Activated naive CD4-positive, alpha-beta T cell treated with anti-CD3 and anti-CD28 coated beads for 36 hours (primary cell): ENCODE measurements at regions not wholly inside any gene's neighbourhood (a gene's known extent, or its start where the extent isn't known, plus 50 kb on each side); places are given as distances from the start of the nearest gene placed in this dataset.
A peak's percentile ranks its signal among the peaks of the same experiment; 100 is the strongest.

Experiments
- CTCF ChIA-PET: fragments of 350-600 bp; sonication (Branson Sonifier 250); formaldehyde crosslinking; loops from one replicate; lab custom pipeline; 2021; ENCODE audit warnings: antibody characterized with exemption; lab: Charles Lee
- DNase-seq: peaks from one replicate; pipeline ENCODE4 v3.0.0-alpha.2; 2020
- H3K27ac Mint-ChIP-seq: one replicate; pipeline ENCODE4 v1.8.0; 2021; ENCODE audit warnings: mild to moderate bottlenecking, mixed read lengths
- H3K27me3 Mint-ChIP-seq: one replicate; pipeline ENCODE4 v1.8.0; 2021; ENCODE audit warnings: low read depth, mixed read lengths
- H3K36me3 Mint-ChIP-seq: one replicate; pipeline ENCODE4 v1.8.0; 2021; ENCODE audit warnings: low read depth, mixed read lengths
- H3K4me1 Mint-ChIP-seq: one replicate; pipeline ENCODE4 v1.8.0; 2021; ENCODE audit warnings: low read depth, mixed read lengths
- H3K4me3 Mint-ChIP-seq: one replicate; pipeline ENCODE4 v1.8.0; 2021; ENCODE audit warnings: mild to moderate bottlenecking, moderate library complexity, mixed read lengths
- H3K9me3 Mint-ChIP-seq: one replicate; pipeline ENCODE4 v1.8.0; 2021; ENCODE audit warnings: mixed read lengths
- intact Hi-C: fragments of 100-400 bp; cut with micrococcal nuclease; formaldehyde crosslinking; loops from one replicate; pipeline ENCODE4 v1.15.1; 2023

GRCh38 chr10:113219446-113219845 is 269.4 kb downstream of the TCF7L2 start:
- Mint-ChIP-seq H3K4me1 (peaks cover 5% of the 10 kb centered on the region), H3K4me3 (no peak overlapping the region), H3K9me3 (no peaks in the 10 kb centered on the region), H3K27me3 (peaks cover 37% of the 10 kb centered on the region), H3K27ac (no peak overlapping the region), H3K36me3 (no peaks in the 10 kb centered on the region)
- intact Hi-C loops: no loop called here
- CTCF ChIA-PET: no interaction called here
- no peak for DNase-seq

DNA sequence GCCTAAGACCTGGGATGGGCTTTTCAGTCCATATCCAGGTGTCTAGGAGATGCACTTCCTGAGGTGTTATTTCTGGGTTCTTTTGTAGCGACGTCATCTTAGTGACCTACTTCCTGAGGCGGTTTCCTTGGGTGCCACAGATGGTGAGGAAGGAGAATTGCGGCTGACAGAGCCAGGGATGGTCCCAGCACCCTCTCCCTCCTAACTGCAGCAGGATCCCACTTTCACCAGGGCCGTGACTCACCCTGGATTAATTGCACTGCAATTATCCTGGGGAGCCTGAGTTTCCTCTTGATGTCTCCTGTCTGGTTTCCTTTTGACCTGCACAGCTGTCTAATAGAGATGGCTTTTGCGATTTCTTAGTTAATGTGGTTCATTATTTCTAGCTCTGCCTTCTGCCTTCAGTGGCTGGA is 271.7 kb downstream of the TCF7L2 start:
- H3K27me3 Mint-ChIP-seq: peaks cover 40% of the 10 kb centered on the region

GRCh38 chr10:113222207-113222606 is 272.2 kb downstream of the TCF7L2 start:
- DNase-seq: no peak

More for the DNA sequence above, 271.7 kb downstream of the TCF7L2 start:
- CTCF ChIA-PET: no interaction called here
- Mint-ChIP-seq H3K4me3 (no peak overlapping the region), H3K9me3 (no peaks in the 10 kb centered on the region), H3K27ac (no peak overlapping the region), H3K4me1 (peaks cover 20% of the 10 kb centered on the region), H3K36me3 (no peaks in the 10 kb centered on the region)
- intact Hi-C loops: no loop called here
- DNase-seq: peak; percentile 12

GRCh38 chr10:113225364-113225763 is 275.3 kb downstream of the TCF7L2 start:
- Mint-ChIP-seq H3K27ac (no peak overlapping the region), H3K4me3 (no peak overlapping the region), H3K4me1 (peaks cover 27% of the 10 kb centered on the region), H3K27me3 (peaks cover 53% of the 10 kb centered on the region), H3K36me3 (no peaks in the 10 kb centered on the region), H3K9me3 (no peaks in the 10 kb centered on the region)
- DNase-seq: no peak
- intact Hi-C loops: loop anchor here (5.0 kb wide), 1 partner anchor 698 kb away; no protein-coding TSS in a partner anchor
- CTCF ChIA-PET: no interaction called here

More at GRCh38 chr10:113222207-113222606, 272.2 kb downstream of the TCF7L2 start:
- peaks cover 25% of the 10 kb centered on the region for H3K4me1 Mint-ChIP-seq
- intact Hi-C loops: no loop called here
- CTCF ChIA-PET: no interaction called here
- no peaks in the 10 kb centered on the region for H3K36me3 Mint-ChIP-seq
- H3K27ac Mint-ChIP-seq: no peak overlapping the region
- no peaks in the 10 kb centered on the region for H3K9me3 Mint-ChIP-seq
- no peak overlapping the region for H3K4me3 Mint-ChIP-seq
- H3K27me3 Mint-ChIP-seq: peaks cover 40% of the 10 kb centered on the region

- Mint-ChIP-seq H3K27ac (no peak overlapping the region), H3K27me3 (peaks cover 53% of the 10 kb centered on the region), H3K36me3 (no peaks in the 10 kb centered on the region), H3K4me3 (no peak overlapping the region), H3K4me1 (peaks cover 27% of the 10 kb centered on the region), H3K9me3 (no peaks in the 10 kb centered on the region)
- DNase-seq: no peak
- intact Hi-C loops: loop anchor here (1.0 to 5.0 kb wide), 3 partner anchors 240 to 699 kb away; no protein-coding TSS in a partner anchor
- CTCF ChIA-PET: no interaction called here
Observed at GRCh38 chr10:113225903-113226302, 275.9 kb downstream of the TCF7L2 start.

- peak; percentile 51 for DNase-seq
- H3K4me3 Mint-ChIP-seq: no peak overlapping the region
- CTCF ChIA-PET: interaction anchor here (1.0 kb wide), 1 partner anchor 159 kb away, joined by 4 read pairs; no protein-coding TSS in a partner anchor
- H3K4me1 Mint-ChIP-seq: peaks cover 27% of the 10 kb centered on the region
- H3K27ac Mint-ChIP-seq: no peak overlapping the region
- H3K27me3 Mint-ChIP-seq: peaks cover 51% of the 10 kb centered on the region
- intact Hi-C loops: loop anchor here (1.0 to 5.0 kb wide), 3 partner anchors 240 to 699 kb away; no protein-coding TSS in a partner anchor
- no peaks in the 10 kb centered on the region for H3K36me3 Mint-ChIP-seq
- no peaks in the 10 kb centered on the region for H3K9me3 Mint-ChIP-seq
Observed at GRCh38 chr10:113226399-113226798, 276.4 kb downstream of the TCF7L2 start.

DNA sequence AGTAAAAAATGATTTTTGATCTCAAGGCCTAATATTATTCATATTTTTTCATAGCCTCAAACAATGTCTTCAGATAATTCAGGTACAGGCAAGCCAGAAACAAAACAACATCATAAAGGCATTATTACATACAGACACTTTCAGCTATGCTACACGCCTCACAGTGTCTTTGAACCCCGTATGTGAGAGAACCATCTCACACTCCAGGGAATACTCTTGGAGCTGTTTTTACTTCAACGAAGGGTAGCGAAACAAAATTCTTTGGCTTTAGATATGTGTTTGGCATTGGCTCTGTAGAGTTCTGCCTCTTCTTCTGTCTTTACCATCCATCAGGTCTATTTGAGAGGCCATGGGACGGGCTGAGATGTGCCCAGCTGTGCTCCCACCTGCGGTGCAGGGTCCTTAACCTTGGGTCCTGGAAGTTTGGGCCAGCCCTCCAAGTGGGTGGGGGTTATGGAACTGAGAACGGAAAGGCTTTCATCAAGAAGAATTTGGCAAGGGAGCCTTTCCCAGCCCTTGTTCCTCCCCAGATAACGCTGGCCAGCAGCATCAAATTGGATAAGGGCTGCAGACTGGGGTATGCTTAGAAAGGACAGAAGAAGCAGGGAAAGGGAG is 276.9 kb downstream of the TCF7L2 start:
- H3K4me3 Mint-ChIP-seq: no peak overlapping the region
- intact Hi-C loops: loop anchor here (1.0 to 5.0 kb wide), 3 partner anchors 241 to 700 kb away; no protein-coding TSS in a partner anchor
- H3K36me3 Mint-ChIP-seq: no peaks in the 10 kb centered on the region

GRCh38 chr10:113228530-113228929 is 278.5 kb downstream of the TCF7L2 start:
- Mint-ChIP-seq H3K4me1 (peaks cover 22% of the 10 kb centered on the region), H3K4me3 (no peak overlapping the region), H3K27me3 (peaks cover 35% of the 10 kb centered on the region), H3K36me3 (no peaks in the 10 kb centered on the region), H3K9me3 (no peaks in the 10 kb centered on the region), H3K27ac (no peak overlapping the region)
- no peak for DNase-seq
- intact Hi-C loops: loop anchor here (5.0 kb wide), 1 partner anchor 701 kb away; no protein-coding TSS in a partner anchor
- CTCF ChIA-PET: interaction anchor here (0.6 kb wide), 1 partner anchor 27 kb away, joined by 3 read pairs; no protein-coding TSS in a partner anchor

More for the DNA sequence above, 276.9 kb downstream of the TCF7L2 start:
- CTCF ChIA-PET: interaction anchor here (1.0 kb wide), 1 partner anchor 158 kb away, joined by 4 read pairs; no protein-coding TSS in a partner anchor
- Mint-ChIP-seq H3K27ac (no peak overlapping the region), H3K4me1 (peaks cover 26% of the 10 kb centered on the region), H3K27me3 (peaks cover 50% of the 10 kb centered on the region), H3K9me3 (no peaks in the 10 kb centered on the region)
- DNase-seq: no peak

GRCh38 chr10:113230011-113230610 is 280.1 kb downstream of the TCF7L2 start:
- H3K4me3 Mint-ChIP-seq: no peak overlapping the region
- H3K36me3 Mint-ChIP-seq: no peaks in the 10 kb centered on the region
- DNase-seq: no peak
- intact Hi-C loops: no loop called here
- no peaks in the 10 kb centered on the region for H3K9me3 Mint-ChIP-seq
- H3K27ac Mint-ChIP-seq: no peak overlapping the region
- H3K4me1 Mint-ChIP-seq: peaks cover 22% of the 10 kb centered on the region
- H3K27me3 Mint-ChIP-seq: peaks cover 34% of the 10 kb centered on the region
- CTCF ChIA-PET: no interaction called here

- no peak for DNase-seq
- Mint-ChIP-seq H3K27ac (no peak overlapping the region), H3K36me3 (no peaks in the 10 kb centered on the region), H3K27me3 (peaks cover 32% of the 10 kb centered on the region), H3K4me3 (no peak overlapping the region), H3K4me1 (no peaks in the 10 kb centered on the region), H3K9me3 (no peaks in the 10 kb centered on the region)
- intact Hi-C loops: no loop called here
- CTCF ChIA-PET: interaction anchor here (0.6 kb wide), 1 partner anchor 226 kb away, joined by 3 read pairs; no protein-coding TSS in a partner anchor
Observed at GRCh38 chr10:113232928-113233511, 283.0 kb downstream of the TCF7L2 start.

- Mint-ChIP-seq H3K36me3 (no peaks in the 10 kb centered on the region), H3K4me3 (no peak overlapping the region), H3K27ac (no peak overlapping the region), H3K27me3 (peaks cover 25% of the 10 kb centered on the region), H3K4me1 (no peaks in the 10 kb centered on the region), H3K9me3 (no peaks in the 10 kb centered on the region)
- CTCF ChIA-PET: interaction anchor here (0.6 kb wide), 1 partner anchor 267 kb away, joined by 3 read pairs; no protein-coding TSS in a partner anchor
- intact Hi-C loops: no loop called here
- no peak for DNase-seq
Observed at GRCh38 chr10:113234481-113234880, 284.4 kb downstream of the TCF7L2 start.

DNA sequence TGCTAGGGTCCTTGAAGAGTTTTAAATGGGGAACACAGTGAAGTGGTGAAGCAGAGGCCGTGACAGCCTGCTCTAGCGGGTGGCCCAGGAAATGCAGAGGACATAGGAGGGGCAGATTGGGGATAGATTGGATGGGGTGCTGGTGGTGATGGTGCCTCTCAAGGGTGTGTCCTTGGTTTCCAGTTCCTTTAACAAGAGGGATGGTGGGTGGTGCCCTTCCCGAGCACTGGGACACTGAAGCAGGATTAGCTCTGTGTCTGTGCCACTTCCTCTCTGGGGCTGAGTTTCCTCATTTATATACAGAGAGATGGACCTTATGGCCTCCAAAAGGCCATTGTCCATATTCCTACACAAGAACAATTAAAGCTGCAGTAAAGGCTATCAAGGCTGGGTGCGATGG is 285.5 kb downstream of the TCF7L2 start:
- Mint-ChIP-seq H3K4me1 (no peaks in the 10 kb centered on the region), H3K9me3 (no peaks in the 10 kb centered on the region), H3K36me3 (no peaks in the 10 kb centered on the region), H3K27me3 (peaks cover 23% of the 10 kb centered on the region), H3K4me3 (no peak overlapping the region), H3K27ac (no peak overlapping the region)
- no peak for DNase-seq
- CTCF ChIA-PET: no interaction called here
- intact Hi-C loops: no loop called here
